GM12878 (cell line): ENCODE measurements at regions not wholly inside any gene's neighbourhood (a gene's known extent, or its start where the extent isn't known, plus 50 kb on each side); places are given as distances from the start of the nearest gene placed in this dataset.

Experiments used
- ATAC-seq: fragments of 200-7000 bp; cut with Tn5 transposase; 3 replicates; pipeline ENCODE4 v1.9.1; 2020; ENCODE audit warnings: mild to moderate bottlenecking, moderate library complexity
- BruUV-seq: library from RNA; stranded (reverse); fragments of 400-500 nt; replicated peaks from 2 replicates; lab custom pipeline; 2021; lab: Mats Ljungman, UMichigan
- CTCF ChIA-PET: fragments of 300-600 bp; sonication (Branson Sonifier 250); formaldehyde crosslinking; extraction: SDS; loops from one replicate; lab custom pipeline; 2021; ENCODE audit warnings: inconsistent platforms; lab: Yijun Ruan, JAX
- POLR2A ChIA-PET: fragments of 350-600 bp; formaldehyde crosslinking; extraction: SDS; loops from one replicate; lab custom pipeline; 2021; ENCODE audit warnings: inconsistent platforms; lab: Charles Lee
- RAD21 ChIA-PET: fragments of 300-600 bp; sonication (Branson Sonifier 250); formaldehyde crosslinking; loops from one replicate; lab custom pipeline; 2023; ENCODE audit warnings: antibody characterized with exemption; ENCODE audit not compliant: unreplicated experiment; lab: Charles Lee
- SMC1A ChIA-PET: fragments of 300-600 bp; sonication (Branson Sonifier 250); formaldehyde crosslinking; loops from one replicate; lab custom pipeline; 2023; ENCODE audit not compliant: unreplicated experiment, uncharacterized antibody; lab: Charles Lee
- DNase-seq: peaks from one replicate; pipeline ENCODE4 v3.0.0-alpha.2; 2011; ENCODE audit warnings: low read depth, low spot score
- FAIRE-seq: peaks from 3 replicates; lab custom pipeline; 2011; peaks lifted over from hg19 to GRCh38; lab: Jason Lieb, UNC
- H2AFZ ChIP-seq: 2 replicates; pipeline ENCODE4 v1.6.0; 2011; ENCODE audit warnings: low read depth, low read length, control low read depth; ENCODE audit not compliant: control insufficient read depth
- H3K27ac ChIP-seq: 2 replicates; pipeline ENCODE4 v1.5.1; 2011; ENCODE audit warnings: control low read depth; ENCODE audit not compliant: control insufficient read depth, insufficient read depth
- H3K27me3 ChIP-seq, 2 experiments: replicated peaks in 1 of 2; 2 replicates each; pipeline versions ENCODE4 v1.6.0 to v1.6.1; 2011; ENCODE audit warnings: low read length in 1 of 2; ENCODE audit not compliant: control insufficient read depth in 2 of 2, insufficient read depth in 2 of 2
- H3K36me3 ChIP-seq, 2 experiments: 2 replicates each; pipeline ENCODE4 v1.5.1; 2011; ENCODE audit warnings: low read length in 1 of 2; ENCODE audit not compliant: control insufficient read depth in 2 of 2, insufficient read depth in 2 of 2
- H3K4me1 ChIP-seq: 2 replicates; pipeline ENCODE4 v1.6.1; 2011; ENCODE audit warnings: mild to moderate bottlenecking, low read length, moderate library complexity, mixed read lengths; ENCODE audit not compliant: control insufficient read depth, insufficient read depth
- H3K4me2 ChIP-seq: 2 replicates; pipeline ENCODE4 v1.6.0; 2011; ENCODE audit warnings: control low read depth; ENCODE audit not compliant: control insufficient read depth, insufficient read depth
- H3K4me3 ChIP-seq: fragments of 200-600 bp; sonication (generic); 2 replicates; pipeline ENCODE4 v1.5.1; 2016
- H3K79me2 ChIP-seq: 2 replicates; pipeline ENCODE4 v1.6.0; 2011; ENCODE audit warnings: low read length; ENCODE audit not compliant: control insufficient read depth, insufficient read depth
- H3K9ac ChIP-seq: 2 replicates; pipeline ENCODE4 v1.8.0; 2011; ENCODE audit warnings: low read length, control low read depth, mixed read lengths; ENCODE audit not compliant: control insufficient read depth, insufficient read depth
- H3K9me3 ChIP-seq: replicated peaks from 3 replicates; pipeline ENCODE4 v1.5.1; 2011; ENCODE audit warnings: mild to moderate bottlenecking, low read length; ENCODE audit not compliant: control insufficient read depth, insufficient read depth
- H4K20me1 ChIP-seq: 2 replicates; pipeline ENCODE4 v1.6.0; 2011; ENCODE audit not compliant: control insufficient read depth, insufficient read depth
- CEBPZ ChIP-seq: fragments of 150-350 bp; IDR thresholded peaks from 2 replicates; pipeline ENCODE4 v1.6.1; 2016; ENCODE audit warnings: low read depth, low read length
- CREM ChIP-seq: IDR thresholded peaks from 2 replicates; pipeline ENCODE4 v1.6.1; 2014; ENCODE audit warnings: antibody characterized with exemption, low read depth
- MEF2B ChIP-seq: fragments of 450-650 bp; IDR thresholded peaks from 2 replicates; pipeline ENCODE4 v1.6.1; 2018; ENCODE audit warnings: mild to moderate bottlenecking, moderate library complexity; ENCODE audit not compliant: partially characterized antibody, poor library complexity, severe bottlenecking
- MTA2 ChIP-seq: fragments of 450-650 bp; IDR thresholded peaks from 2 replicates; pipeline ENCODE4 v1.6.1; 2016; ENCODE audit warnings: low read depth, mild to moderate bottlenecking, moderate library complexity
- MTA3 ChIP-seq: IDR thresholded peaks from 2 replicates; pipeline ENCODE4 v1.6.1; 2012; ENCODE audit warnings: low read length, inconsistent platforms, borderline replicate concordance
- POLR2AphosphoS5 ChIP-seq: IDR thresholded peaks from 2 replicates; pipeline ENCODE4 v1.6.1; 2011; ENCODE audit warnings: mild to moderate bottlenecking, low read length, inconsistent platforms
- PRDM15 ChIP-seq: fragments of 450-650 bp; formaldehyde crosslinking; IDR thresholded peaks from 2 replicates; pipeline ENCODE4 v1.4.0; 2020; ENCODE audit warnings: mild to moderate bottlenecking, moderate library complexity
- REST ChIP-seq: IDR thresholded peaks from 2 replicates; pipeline ENCODE4 v1.6.1; 2012; ENCODE audit warnings: mild to moderate bottlenecking, low read depth, low read length
- SKIL ChIP-seq: fragments of 450-650 bp; IDR thresholded peaks from 2 replicates; pipeline ENCODE4 v1.6.1; 2017; ENCODE audit warnings: mild to moderate bottlenecking, low read depth, inconsistent platforms; ENCODE audit not compliant: poor library complexity, severe bottlenecking
- WRNIP1 ChIP-seq: IDR thresholded peaks from 2 replicates; pipeline ENCODE4 v1.6.1; 2011; ENCODE audit warnings: low read depth, low read length, improper control_type of control experiment, borderline replicate concordance
- WGBS: methylation state at CpG from one replicate; pipeline ENCODE4 v1.1.6; 2016; ENCODE audit warnings: low lambda C conversion rate; ENCODE audit not compliant: insufficient replicate concordance, insufficient coverage; ENCODE audit errors: missing lambda C conversion rate; 5-methylcytosine and 5-hydroxymethylcytosine counted together
- in situ Hi-C: fragments of 300-500 bp; cut with MboI; formaldehyde crosslinking; loops from 9 replicates; pipeline ENCODE4 v1.14.3; 2018; ENCODE audit warnings: mixed read lengths
- intact Hi-C: fragments of 100-400 bp; cut with micrococcal nuclease; formaldehyde crosslinking; loops from one replicate; pipeline ENCODE4 v1.14.2; 2022; ENCODE audit not compliant: unreplicated experiment

- H3K4me3 ChIP-seq, result no peak overlapping the region
- H3K27ac ChIP-seq, result no peak overlapping the region
- intact Hi-C loops, result no loop called here
- in situ Hi-C loops, result no loop called here
- no peaks in the 10 kb centered on the region for H3K9me3 ChIP-seq
- ChIA-PET CTCF (interaction anchor here (1.0 to 1.4 kb wide), 2 partner anchors 79 to 441 kb away, joined by 3 to 4 read pairs; no protein-coding TSS in a partner anchor), SMC1A (interaction anchor here (0.9 to 1.4 kb wide), 5 partner anchors 13 to 242 kb away, joined by 3 to 5 read pairs (median 4); no protein-coding TSS in a partner anchor), RAD21 (interaction anchor here (0.8 to 1.4 kb wide), 2 partner anchors 79 to 94 kb away, joined by 3 to 4 read pairs; no protein-coding TSS in a partner anchor), POLR2A (interaction anchor here (0.8 kb wide), 1 partner anchor 11 kb away, joined by 3 read pairs; no protein-coding TSS in a partner anchor)
- BruUV-seq, result no TSS peak
- H4K20me1 ChIP-seq, result no peaks in the 10 kb centered on the region
- no peaks in the 10 kb centered on the region for H3K79me2 ChIP-seq
- FAIRE-seq, result no peak
- WGBS, result 12% methylated on average over 6 of the region's 6 CpGs
- DNase-seq, result no peak
- no peak overlapping the region for H3K4me2 ChIP-seq
- no peaks in the 10 kb centered on the region for H3K27me3 ChIP-seq
- H2AFZ ChIP-seq, result no peak overlapping the region
- no peak overlapping the region for H3K9ac ChIP-seq
- no peaks in the 10 kb centered on the region for H3K36me3 ChIP-seq
- peak; percentile 58 for ATAC-seq
- H3K4me1 ChIP-seq, result no peaks in the 10 kb centered on the region
- TF ChIP-seq MTA2, result no peak
- TF ChIP-seq CEBPZ, result no peak
- no peak for TF ChIP-seq REST
- no peak for TF ChIP-seq WRNIP1
- no peak for TF ChIP-seq CREM
- no peak for TF ChIP-seq MEF2B
- TF ChIP-seq SKIL, result no peak
- TF ChIP-seq MTA3, result no peak
- TF ChIP-seq POLR2AphosphoS5, result no peak
- no peak for TF ChIP-seq PRDM15 (CRISPR knock-in tag)
Measured at GRCh38 chr20:7207186-7207798, 439.8 kb downstream of the BMP2 start.
